Type B pancreatic cell (in vitro differentiated cells): ENCODE measurements at regions not wholly inside any gene's neighbourhood (a gene's known extent, or its start where the extent isn't known, plus 50 kb on each side); places are given as distances from the start of the nearest gene placed in this dataset.
"Not testable (repeated sequence)": the region's sequence is repeated elsewhere in the genome, so short reads cannot be mapped to it uniquely, and the experiment has no call there.

Source experiments
- DNase-seq: peaks from one replicate; pipeline ENCODE4 v3.0.0; 2021; ENCODE audit warnings: mixed read lengths; ENCODE audit not compliant: unreplicated experiment; ENCODE audit errors: extremely low spot score
- H3K27ac Mint-ChIP-seq: 2 replicates; pipeline ENCODE4 v1.8.0; 2021; ENCODE audit warnings: mild to moderate bottlenecking, mixed read lengths
- H3K27me3 Mint-ChIP-seq: 2 replicates; pipeline ENCODE4 v1.8.0; 2021; ENCODE audit warnings: mixed read lengths
- H3K36me3 Mint-ChIP-seq: 2 replicates; pipeline ENCODE4 v1.8.0; 2021; ENCODE audit warnings: mixed read lengths
- H3K4me1 Mint-ChIP-seq: one replicate; pipeline ENCODE4 v1.8.0; 2021; ENCODE audit warnings: mixed read lengths; ENCODE audit not compliant: unreplicated experiment
- H3K4me3 Mint-ChIP-seq: 2 replicates; pipeline ENCODE4 v1.8.0; 2021; ENCODE audit warnings: mild to moderate bottlenecking, mixed read lengths
- H3K9me3 Mint-ChIP-seq: 2 replicates; pipeline ENCODE4 v1.8.0; 2021; ENCODE audit warnings: mixed read lengths
- TF ChIP-seq, protein P1 (sequence below): fragments of 200-600 bp; sonication (generic); conservative IDR thresholded peaks from 2 replicates; pipeline ENCODE4 v1.5.0; 2021; ENCODE audit warnings: antibody characterized with exemption, mild to moderate bottlenecking

DNA sequence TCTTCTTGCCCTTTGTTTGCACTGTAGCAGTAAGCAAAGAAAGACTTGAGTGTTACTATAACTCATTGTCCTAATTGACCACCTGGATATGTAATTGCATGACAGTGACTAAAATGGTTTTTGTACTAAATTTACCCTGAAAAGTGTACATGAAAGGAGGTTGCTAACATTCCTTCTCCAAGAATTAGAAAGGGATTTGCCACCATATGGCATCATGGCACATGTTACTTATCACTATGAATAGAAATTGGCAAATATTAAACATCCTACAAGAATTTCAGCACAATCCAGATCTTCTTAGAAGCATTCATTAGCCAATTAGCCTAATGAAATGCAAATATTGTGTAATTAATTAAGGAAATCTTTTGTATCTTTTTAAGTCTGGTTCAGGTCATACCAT, 834.2 kb downstream of the STPG2 start:
- Mint-ChIP-seq H3K27ac (no peak overlapping the region), H3K27me3 (no peaks in the 10 kb centered on the region)
- TF ChIP-seq, protein P1, sequence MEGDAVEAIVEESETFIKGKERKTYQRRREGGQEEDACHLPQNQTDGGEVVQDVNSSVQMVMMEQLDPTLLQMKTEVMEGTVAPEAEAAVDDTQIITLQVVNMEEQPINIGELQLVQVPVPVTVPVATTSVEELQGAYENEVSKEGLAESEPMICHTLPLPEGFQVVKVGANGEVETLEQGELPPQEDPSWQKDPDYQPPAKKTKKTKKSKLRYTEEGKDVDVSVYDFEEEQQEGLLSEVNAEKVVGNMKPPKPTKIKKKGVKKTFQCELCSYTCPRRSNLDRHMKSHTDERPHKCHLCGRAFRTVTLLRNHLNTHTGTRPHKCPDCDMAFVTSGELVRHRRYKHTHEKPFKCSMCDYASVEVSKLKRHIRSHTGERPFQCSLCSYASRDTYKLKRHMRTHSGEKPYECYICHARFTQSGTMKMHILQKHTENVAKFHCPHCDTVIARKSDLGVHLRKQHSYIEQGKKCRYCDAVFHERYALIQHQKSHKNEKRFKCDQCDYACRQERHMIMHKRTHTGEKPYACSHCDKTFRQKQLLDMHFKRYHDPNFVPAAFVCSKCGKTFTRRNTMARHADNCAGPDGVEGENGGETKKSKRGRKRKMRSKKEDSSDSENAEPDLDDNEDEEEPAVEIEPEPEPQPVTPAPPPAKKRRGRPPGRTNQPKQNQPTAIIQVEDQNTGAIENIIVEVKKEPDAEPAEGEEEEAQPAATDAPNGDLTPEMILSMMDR = no peak

DNA sequence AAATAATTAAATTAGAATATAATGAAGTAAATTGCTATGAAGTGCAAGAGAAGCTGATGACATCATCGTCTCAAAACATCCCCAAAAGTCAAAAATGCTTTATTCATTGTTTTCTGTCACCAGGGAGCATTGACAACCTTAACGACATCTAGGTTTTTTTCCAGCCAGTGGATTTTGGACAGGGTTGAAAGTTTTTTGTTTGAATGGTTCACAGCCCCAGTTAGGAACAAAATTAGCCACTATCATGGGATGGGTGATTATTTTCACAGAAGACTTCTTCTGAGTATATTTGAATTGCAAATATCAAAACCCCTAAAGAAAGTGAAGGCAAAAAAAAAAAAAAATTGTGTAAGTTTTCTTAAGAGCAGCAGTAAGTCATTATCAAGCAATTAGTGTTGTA, 826.1 kb downstream of the STPG2 start:
- TF ChIP-seq, protein P1 = no peak
- Mint-ChIP-seq H3K4me3 (no peak overlapping the region), H3K27me3 (no peaks in the 10 kb centered on the region), H3K4me1 (peaks cover 8% of the 10 kb centered on the region), H3K9me3 (peaks cover 5% of the 10 kb centered on the region), H3K27ac (no peak overlapping the region), H3K36me3 (no peaks in the 10 kb centered on the region)
- no peak for DNase-seq

More for the DNA sequence above, 834.2 kb downstream of the STPG2 start:
- no peaks in the 10 kb centered on the region for H3K4me1 Mint-ChIP-seq
- no peak overlapping the region for H3K4me3 Mint-ChIP-seq
- H3K36me3 Mint-ChIP-seq = no peaks in the 10 kb centered on the region
- no peaks in the 10 kb centered on the region for H3K9me3 Mint-ChIP-seq
- no peak for DNase-seq

DNA sequence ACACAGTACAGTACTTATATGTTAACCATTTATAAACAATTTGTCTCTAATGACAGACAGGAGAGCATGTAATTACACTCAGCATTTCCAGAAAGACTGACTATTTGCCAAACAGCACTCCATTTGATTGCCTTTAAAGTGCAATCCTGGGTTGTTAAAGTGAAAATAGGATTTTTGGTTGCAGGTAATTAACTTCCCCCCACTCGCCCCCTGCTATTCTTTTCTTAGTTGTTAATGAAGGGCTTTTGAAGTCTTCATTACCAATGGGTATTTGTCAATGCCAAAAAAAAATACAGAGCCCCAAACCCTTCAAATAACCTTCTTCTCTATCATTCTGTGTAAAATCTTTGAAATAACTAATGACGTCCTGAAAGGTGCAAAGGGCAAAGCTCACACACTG, 825.6 kb downstream of the STPG2 start:
- Mint-ChIP-seq H3K4me1 (peaks cover 8% of the 10 kb centered on the region), H3K36me3 (no peaks in the 10 kb centered on the region), H3K27me3 (no peaks in the 10 kb centered on the region), H3K27ac (no peak overlapping the region), H3K4me3 (no peak overlapping the region), H3K9me3 (peaks cover 5% of the 10 kb centered on the region)
- TF ChIP-seq, protein P1 = no peak
- DNase-seq = no peak

DNA sequence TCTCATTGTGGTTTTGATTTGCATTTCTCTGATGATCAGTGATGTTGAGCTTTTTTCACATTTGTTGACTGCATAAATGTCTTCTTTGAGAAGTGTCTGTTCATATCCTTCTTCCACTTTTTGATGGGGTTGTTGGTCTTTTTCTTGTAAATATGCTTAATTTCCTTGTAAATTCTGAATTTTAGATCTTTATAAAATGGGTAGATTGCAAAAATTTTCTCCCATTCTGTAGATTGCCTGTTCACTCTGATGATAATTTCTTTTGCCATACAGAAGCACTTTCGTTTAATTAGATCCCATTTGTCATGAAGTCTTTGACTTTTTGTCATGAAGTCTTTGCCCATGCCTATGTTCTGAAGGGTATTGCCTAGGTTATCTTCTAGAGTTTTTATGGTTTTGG, 817.5 kb downstream of the STPG2 start:
- DNase-seq, H3K9me3 Mint-ChIP-seq, H3K4me1 Mint-ChIP-seq, H3K4me3 Mint-ChIP-seq, H3K27me3 Mint-ChIP-seq, H3K36me3 Mint-ChIP-seq, H3K27ac Mint-ChIP-seq: not testable (repeated sequence)

DNA sequence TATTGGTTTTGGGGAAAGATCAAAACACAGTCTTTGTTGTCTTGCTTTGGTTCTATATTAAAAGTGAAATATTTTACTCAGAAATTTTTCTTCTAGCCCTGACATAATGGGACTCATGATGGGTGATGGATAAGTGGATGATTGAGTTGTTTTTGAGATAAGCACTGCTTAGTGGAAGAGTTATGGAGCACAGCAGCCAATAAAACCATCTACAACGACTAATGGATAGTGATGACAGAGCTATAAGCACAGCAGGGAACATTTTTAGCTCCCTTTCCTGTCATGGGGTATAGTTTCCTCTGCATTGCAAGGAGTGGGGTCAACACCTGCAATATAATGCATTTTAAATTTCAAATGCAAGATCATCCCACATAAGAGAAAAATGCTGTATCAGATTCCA, 812.4 kb downstream of the STPG2 start:
- no peak for DNase-seq
- Mint-ChIP-seq H3K9me3 (peaks cover 9% of the 10 kb centered on the region), H3K4me3 (no peak overlapping the region), H3K36me3 (no peaks in the 10 kb centered on the region), H3K4me1 (no peaks in the 10 kb centered on the region), H3K27me3 (no peaks in the 10 kb centered on the region), H3K27ac (no peak overlapping the region)
- TF ChIP-seq, protein P1 = no peak

DNA sequence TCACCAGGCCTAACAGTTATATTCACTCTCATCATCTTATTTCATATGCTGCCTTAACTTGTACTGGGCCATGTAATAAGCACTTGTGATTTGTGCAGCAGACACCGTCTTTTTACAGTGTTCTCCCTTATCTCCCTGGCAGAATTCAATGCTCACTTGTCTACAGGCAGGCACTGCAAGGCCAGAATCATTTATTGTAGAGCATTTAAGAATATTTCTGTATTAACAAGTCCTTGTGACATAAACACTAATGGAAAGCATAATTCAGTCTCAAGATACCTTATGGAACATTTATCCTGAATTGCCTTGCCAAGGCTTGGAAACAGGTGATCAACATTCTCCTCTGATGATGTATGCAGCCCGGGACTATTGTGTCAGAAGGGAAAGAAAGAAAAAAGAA, 808.9 kb downstream of the STPG2 start:
- Mint-ChIP-seq H3K9me3 (peaks cover 2% of the 10 kb centered on the region), H3K27me3 (no peaks in the 10 kb centered on the region), H3K27ac (no peak overlapping the region), H3K4me1 (no peaks in the 10 kb centered on the region), H3K36me3 (no peaks in the 10 kb centered on the region), H3K4me3 (no peak overlapping the region)
- TF ChIP-seq, protein P1 = no peak
- no peak for DNase-seq
